Fibroblast of villous mesenchyme (primary cell): ENCODE measurements at regions not wholly inside any gene's neighbourhood (a gene's known extent, or its start where the extent isn't known, plus 50 kb on each side); places are given as distances from the start of the nearest gene placed in this dataset.
"Not testable (repeated sequence)": the region's sequence is repeated elsewhere in the genome, so short reads cannot be mapped to it uniquely, and the experiment has no call there.

Source experiments
- DNase-seq: peaks from one replicate; pipeline ENCODE4 v3.0.0-alpha.2; 2010; ENCODE audit warnings: low read depth
- H3K4me3 ChIP-seq: 2 replicates; pipeline ENCODE4 v1.5.1; 2011; ENCODE audit warnings: low read depth, mild to moderate bottlenecking, low read length
- TF ChIP-seq, protein P1 (sequence below): IDR thresholded peaks from 2 replicates; pipeline ENCODE4 v1.5.1; 2012; ENCODE audit warnings: low read depth, mild to moderate bottlenecking, low read length; ENCODE audit not compliant: insufficient read depth

DNA sequence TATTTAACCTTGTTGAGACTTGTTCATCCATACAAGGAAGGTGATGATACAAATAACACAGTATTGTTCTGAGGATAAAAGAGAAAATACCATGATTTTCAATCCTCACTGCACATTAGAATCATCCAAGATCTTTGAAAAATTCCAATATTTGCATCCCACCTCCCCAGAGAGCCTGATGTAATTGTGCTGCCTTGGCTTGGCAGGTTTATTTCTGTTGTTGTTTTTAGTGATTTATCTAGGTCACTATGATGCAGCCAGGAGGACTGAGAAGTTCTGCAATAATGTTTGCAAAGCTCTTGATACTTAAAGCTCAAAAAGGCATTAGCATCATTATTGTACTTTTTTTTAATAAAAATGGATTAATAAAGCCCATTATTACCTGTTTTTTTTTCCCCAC, 67.0 kb upstream of the NMUR2 start:
- TF ChIP-seq, protein P1, sequence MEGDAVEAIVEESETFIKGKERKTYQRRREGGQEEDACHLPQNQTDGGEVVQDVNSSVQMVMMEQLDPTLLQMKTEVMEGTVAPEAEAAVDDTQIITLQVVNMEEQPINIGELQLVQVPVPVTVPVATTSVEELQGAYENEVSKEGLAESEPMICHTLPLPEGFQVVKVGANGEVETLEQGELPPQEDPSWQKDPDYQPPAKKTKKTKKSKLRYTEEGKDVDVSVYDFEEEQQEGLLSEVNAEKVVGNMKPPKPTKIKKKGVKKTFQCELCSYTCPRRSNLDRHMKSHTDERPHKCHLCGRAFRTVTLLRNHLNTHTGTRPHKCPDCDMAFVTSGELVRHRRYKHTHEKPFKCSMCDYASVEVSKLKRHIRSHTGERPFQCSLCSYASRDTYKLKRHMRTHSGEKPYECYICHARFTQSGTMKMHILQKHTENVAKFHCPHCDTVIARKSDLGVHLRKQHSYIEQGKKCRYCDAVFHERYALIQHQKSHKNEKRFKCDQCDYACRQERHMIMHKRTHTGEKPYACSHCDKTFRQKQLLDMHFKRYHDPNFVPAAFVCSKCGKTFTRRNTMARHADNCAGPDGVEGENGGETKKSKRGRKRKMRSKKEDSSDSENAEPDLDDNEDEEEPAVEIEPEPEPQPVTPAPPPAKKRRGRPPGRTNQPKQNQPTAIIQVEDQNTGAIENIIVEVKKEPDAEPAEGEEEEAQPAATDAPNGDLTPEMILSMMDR, result no peak
- H3K4me3 ChIP-seq, result no peak overlapping the region
- DNase-seq, result no peak

DNA sequence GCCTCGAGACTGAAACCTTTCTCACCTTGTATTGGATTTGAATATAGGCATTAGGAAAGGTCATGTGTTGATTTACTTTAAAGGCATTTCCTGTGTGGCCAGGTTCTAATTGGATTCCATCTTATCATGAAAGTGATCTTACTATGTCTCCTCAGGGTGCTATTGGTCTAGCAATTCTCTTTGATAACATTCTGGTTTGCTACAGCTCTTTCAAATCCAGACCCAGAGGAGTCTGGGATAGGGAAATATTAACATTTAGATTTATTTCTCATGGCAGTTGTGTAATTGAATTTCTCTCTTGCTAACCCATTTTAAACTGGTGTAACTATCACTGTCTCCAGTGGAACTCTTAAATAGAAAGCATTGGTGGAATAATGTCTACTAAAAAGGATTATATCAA, 69.9 kb upstream of the NMUR2 start:
- TF ChIP-seq, protein P1, result no peak
- no peak overlapping the region for H3K4me3 ChIP-seq
- DNase-seq, result no peak

GRCh38 chr5:152477536-152477935, 72.5 kb upstream of the NMUR2 start:
- no peak for DNase-seq
- no peak overlapping the region for H3K4me3 ChIP-seq
- TF ChIP-seq, protein P1, result no peak

GRCh38 chr5:152479866-152480265, 74.8 kb upstream of the NMUR2 start:
- not testable (repeated sequence) for DNase-seq, H3K4me3 ChIP-seq

DNA sequence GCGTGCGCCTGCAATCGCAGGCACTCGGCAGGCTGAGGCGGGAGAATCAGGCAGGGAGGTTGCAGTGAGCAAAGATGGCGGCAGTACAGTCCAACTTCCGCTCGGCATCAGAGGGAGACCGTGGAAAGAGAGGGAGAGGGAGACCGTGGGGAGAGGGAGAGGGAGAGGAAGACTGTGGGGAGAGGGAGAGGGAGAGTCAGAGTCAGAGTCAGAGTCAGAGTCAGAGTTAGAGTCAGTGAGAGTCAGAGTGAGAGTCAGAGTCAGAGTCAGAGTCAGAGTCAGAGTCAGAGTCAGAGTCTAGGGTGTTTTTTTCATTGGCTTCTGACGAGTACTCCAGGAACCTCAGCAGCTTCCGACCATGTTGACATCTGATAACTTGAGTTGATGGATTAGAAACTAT, 75.6 kb upstream of the NMUR2 start:
- H3K4me3 ChIP-seq, DNase-seq: not testable (repeated sequence)

DNA sequence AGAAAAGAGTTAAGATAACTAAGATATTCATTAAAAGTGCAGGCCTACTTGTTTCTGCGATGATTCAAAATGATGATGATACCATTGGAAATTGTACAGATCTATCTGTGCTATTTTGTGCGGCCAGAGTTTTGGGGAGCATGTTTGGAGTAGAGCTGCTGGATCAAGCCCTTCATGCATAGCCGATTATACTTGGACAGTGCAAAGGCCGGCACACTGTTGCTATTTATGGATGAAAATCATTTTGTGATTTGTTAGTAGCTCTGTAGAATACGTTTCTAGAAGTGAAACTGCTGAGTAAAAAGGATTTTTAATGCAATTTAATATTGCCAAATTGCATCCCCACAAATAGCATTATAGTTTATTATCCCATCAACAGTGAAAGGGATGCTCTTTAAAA, 82.1 kb upstream of the NMUR2 start:
- no peak overlapping the region for H3K4me3 ChIP-seq
- TF ChIP-seq, protein P1, result no peak
- no peak for DNase-seq

DNA sequence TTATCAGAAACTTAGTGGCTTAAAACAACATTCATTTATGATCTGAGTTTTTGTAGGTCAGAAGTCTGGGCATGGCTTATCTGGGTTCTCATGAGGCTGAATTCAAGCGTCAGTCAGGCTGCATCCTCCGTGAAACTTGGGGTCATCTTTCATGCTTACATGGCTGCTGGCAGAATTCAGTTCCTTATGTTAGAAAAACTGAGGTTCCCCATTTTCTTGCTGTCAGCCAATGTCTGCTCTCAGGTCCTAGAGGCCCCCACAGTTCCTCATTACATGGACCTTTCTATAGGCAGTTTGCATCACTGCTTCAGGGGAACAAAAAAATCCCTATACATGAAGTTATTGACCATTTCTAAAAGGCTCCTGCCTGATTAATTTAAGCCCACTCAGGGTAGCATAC, 83.8 kb upstream of the NMUR2 start:
- TF ChIP-seq, protein P1, result no peak
- H3K4me3 ChIP-seq, result no peak overlapping the region
- DNase-seq, result no peak

DNA sequence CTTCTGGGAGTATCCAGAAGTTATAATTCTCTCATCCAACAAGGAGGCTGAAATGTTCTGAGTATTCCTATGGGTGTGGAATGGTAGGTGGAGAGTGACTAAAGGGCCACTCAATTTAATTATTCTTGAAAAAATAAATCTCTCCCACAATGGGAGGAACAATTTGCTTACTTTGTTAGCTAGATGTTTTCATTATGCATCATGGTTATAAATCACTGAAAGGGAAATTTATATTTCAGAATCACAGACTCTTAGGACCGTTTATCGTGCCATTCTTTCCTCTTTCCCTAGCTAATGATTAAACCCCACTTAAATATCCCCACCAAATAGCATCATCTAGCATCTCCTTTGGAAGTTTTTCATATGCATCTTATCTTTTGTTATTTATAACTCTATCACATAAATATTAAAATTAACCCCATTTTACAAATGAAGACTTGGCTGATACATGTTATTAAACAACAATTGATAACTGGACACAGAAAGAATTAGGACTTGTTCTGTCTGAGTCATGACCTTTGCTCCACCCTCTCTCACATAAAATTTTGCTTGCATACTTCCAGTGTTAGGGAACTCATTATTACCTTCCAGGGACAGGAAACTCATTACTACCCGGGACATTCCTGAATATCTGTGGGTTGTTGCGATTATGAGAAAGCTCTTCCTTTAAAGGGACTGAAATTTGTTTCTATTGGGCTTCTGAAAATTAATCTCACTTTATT, 94.9 kb upstream of the NMUR2 start:
- no peak for DNase-seq
- TF ChIP-seq, protein P1, result no peak
- H3K4me3 ChIP-seq, result no peak overlapping the region
